ENCODE measurements at regions not wholly inside any gene's neighbourhood (a gene's known extent, or its start where the extent isn't known, plus 50 kb on each side); places are given as distances from the start of the nearest gene placed in this dataset.
"Not testable (repeated sequence)": the region's sequence is repeated elsewhere in the genome, so short reads cannot be mapped to it uniquely, and the experiment has no call there.

- intact Hi-C loops (cut with micrococcal nuclease): no loop called here
- Mint-ChIP-seq H3K9me3 (no peaks in the 10 kb centered on the region), H3K27ac (no peak overlapping the region), H3K4me1 (ENCODE audit: low read depth) (peaks cover 8% of the 10 kb centered on the region), H3K4me3 (no peak overlapping the region), H3K36me3 (ENCODE audit: low read depth) (no peaks in the 10 kb centered on the region), H3K27me3 (peaks cover 8% of the 10 kb centered on the region)
- ATAC-seq (peak; percentile 47), DNase-seq (no peak)
- CTCF ChIA-PET: interaction anchor here (1.5 kb wide), 1 partner anchor 9 kb away, joined by 3 read pairs; no protein-coding TSS in a partner anchor
- POLR2A ChIA-PET: interaction anchor here (0.7 kb wide), 1 partner anchor 12 kb away, joined by 3 read pairs; no protein-coding TSS in a partner anchor
- TF ChIP-seq CTCF (IDR thresholded peaks at IDR 0.05): no peak
These were observed 418.2 kb upstream of the AKR1E2 start for GRCh38 chr10:4407783-4408182.

GRCh38 chr10:4405828-4406227, 420.2 kb upstream of the AKR1E2 start:
- Mint-ChIP-seq H3K36me3 (ENCODE audit: low read depth) (no peaks in the 10 kb centered on the region), H3K4me3 (no peak overlapping the region), H3K4me1 (ENCODE audit: low read depth) (peaks cover 8% of the 10 kb centered on the region), H3K27ac (no peak overlapping the region), H3K27me3 (peaks cover 5% of the 10 kb centered on the region), H3K9me3 (no peaks in the 10 kb centered on the region)
- CTCF ChIA-PET: interaction anchor here (1.3 kb wide), 1 partner anchor 1208 kb away, joined by 4 read pairs; no protein-coding TSS in a partner anchor
- intact Hi-C loops (cut with micrococcal nuclease): no loop called here
- TF ChIP-seq CTCF (IDR thresholded peaks at IDR 0.05): no peak
- POLR2A ChIA-PET: no interaction called here
- ATAC-seq (no peak), DNase-seq (no peak)

- no peak overlapping the region for H3K27ac Mint-ChIP-seq
- peaks cover 6% of the 10 kb centered on the region for H3K4me1 Mint-ChIP-seq (ENCODE audit: low read depth)
- H3K4me3 Mint-ChIP-seq: no peak overlapping the region
- ChIA-PET CTCF (no interaction called here), POLR2A (no interaction called here)
- H3K36me3 Mint-ChIP-seq (ENCODE audit: low read depth): no peaks in the 10 kb centered on the region
- H3K27me3 Mint-ChIP-seq: peaks cover 5% of the 10 kb centered on the region
- ATAC-seq: no peak
- intact Hi-C loops (cut with micrococcal nuclease): no loop called here
- TF ChIP-seq CTCF (IDR thresholded peaks at IDR 0.05): no peak
- DNase-seq: no peak
- no peaks in the 10 kb centered on the region for H3K9me3 Mint-ChIP-seq
These were observed 422.3 kb upstream of the AKR1E2 start for GRCh38 chr10:4403638-4404252.

DNA sequence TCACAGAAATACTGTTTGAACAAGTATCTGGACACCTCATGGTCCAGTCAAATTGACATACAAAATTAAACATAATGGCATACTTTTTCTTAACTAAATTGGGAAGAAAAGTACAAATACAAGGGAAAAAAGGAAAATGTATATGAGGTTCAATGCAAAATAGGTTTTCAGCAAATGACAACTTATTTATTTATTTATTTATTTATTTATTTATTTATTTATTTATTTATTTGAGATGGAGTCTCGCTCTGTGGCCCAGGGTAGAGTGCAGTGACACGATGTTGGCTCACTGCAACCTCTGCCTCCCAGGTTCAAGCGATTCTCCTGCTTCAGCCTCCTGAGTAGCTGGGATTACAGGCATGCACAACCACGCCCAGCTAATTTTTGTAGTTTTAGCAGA, 424.9 kb upstream of the AKR1E2 start:
- ChIA-PET POLR2A (interaction anchor here (1.1 kb wide), 1 partner anchor 12 kb away, joined by 3 read pairs; no protein-coding TSS in a partner anchor), CTCF (interaction anchor here (0.9 kb wide), 1 partner anchor 17 kb away, joined by 5 read pairs; no protein-coding TSS in a partner anchor)
- H3K9me3 Mint-ChIP-seq; H3K4me3 Mint-ChIP-seq; H3K27ac Mint-ChIP-seq; H3K27me3 Mint-ChIP-seq; H3K36me3 Mint-ChIP-seq (ENCODE audit: low read depth); DNase-seq; intact Hi-C loops (cut with micrococcal nuclease); H3K4me1 Mint-ChIP-seq (ENCODE audit: low read depth); ATAC-seq: not testable (repeated sequence)

GRCh38 chr10:4399556-4399955, 426.5 kb upstream of the AKR1E2 start:
- DNase-seq: no peak
- Mint-ChIP-seq H3K4me3 (no peak overlapping the region), H3K27me3 (peaks cover 6% of the 10 kb centered on the region), H3K4me1 (ENCODE audit: low read depth) (no peaks in the 10 kb centered on the region), H3K36me3 (ENCODE audit: low read depth) (no peaks in the 10 kb centered on the region), H3K27ac (no peak overlapping the region), H3K9me3 (no peaks in the 10 kb centered on the region)
- no peak for TF ChIP-seq CTCF (IDR thresholded peaks at IDR 0.05)
- no peak for ATAC-seq
- ChIA-PET POLR2A (no interaction called here), CTCF (interaction anchor here (0.6 to 1.1 kb wide), 2 partner anchors 152 to 1202 kb away, joined by 3 read pairs; no protein-coding TSS in a partner anchor)
- intact Hi-C loops (cut with micrococcal nuclease): no loop called here
